GM18499 (cell line): ENCODE measurements at regions not wholly inside any gene's neighbourhood (a gene's known extent, or its start where the extent isn't known, plus 50 kb on each side); places are given as distances from the start of the nearest gene placed in this dataset.

Experiments used
- ATAC-seq: cut with Tn5 transposase; IDR thresholded peaks from one replicate; pipeline ENCODE4 v1.9.1; 2021; ENCODE audit warnings: moderate number of reproducible peaks; ENCODE audit not compliant: insufficient read depth, unreplicated experiment

DNA sequence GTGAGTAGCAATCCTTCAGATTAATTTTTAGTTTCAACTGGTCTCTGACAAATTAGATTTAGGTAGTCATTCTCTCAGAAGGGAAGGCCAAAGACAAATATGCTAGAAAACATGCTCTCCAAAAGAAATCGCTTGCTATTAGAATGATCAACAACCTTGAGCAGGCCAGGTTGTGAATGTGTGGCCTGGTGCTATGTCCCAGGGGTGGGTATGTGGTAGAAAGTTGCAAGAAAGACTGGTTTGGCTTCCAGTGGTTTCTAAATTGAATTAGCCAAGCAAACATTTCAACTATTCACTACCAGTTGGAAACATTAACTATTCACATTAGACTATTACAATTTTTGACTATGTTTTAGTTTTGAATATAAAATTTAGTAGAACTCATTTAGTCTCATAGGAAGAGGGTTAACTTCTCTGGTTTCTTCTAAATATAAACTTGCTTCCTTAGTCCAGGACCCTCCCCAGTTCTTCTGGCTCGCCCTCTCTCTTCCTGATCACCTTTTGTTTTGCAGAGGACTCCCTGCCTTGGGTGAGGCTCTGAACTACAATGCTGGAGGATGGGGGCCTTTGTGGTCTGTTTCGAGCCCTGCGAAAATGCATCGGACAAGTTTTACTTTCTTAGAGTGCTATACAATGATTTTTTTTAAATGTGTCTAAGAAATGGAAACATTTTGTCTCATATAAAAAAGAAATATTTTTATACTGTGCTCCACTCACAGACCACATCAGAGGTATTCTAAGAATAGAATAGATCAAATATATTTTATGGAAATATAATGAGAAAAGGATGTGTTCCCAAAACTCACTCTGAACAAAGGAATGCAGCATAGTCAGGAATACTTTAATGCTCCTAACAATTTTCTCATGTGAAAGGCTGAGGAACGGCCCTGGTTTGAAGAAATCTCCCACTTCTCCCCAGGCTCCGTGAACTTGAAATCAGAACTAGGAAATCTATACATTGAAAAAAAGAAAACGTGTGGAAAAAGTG lies 375.0 kb upstream of the ZEB2 start:
- no peak for ATAC-seq

DNA sequence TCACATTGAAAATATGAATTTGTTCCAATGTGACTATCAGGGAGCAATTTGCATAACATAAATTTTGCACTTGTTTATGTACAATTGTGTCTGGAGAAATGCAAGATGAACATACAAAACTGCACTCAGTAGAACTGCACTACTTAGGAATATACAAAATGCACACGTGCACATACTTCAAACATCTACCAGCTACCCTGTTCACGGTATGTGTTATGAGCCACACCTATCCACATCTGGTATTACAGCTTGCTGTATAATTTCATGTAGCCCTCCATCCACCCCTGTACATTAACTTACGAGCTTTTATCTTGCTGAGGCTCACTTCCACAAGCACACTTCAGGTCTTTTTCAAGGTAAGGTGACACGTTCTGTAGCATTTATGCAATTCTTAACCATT lies 373.5 kb upstream of the ZEB2 start:
- ATAC-seq = no peak

DNA sequence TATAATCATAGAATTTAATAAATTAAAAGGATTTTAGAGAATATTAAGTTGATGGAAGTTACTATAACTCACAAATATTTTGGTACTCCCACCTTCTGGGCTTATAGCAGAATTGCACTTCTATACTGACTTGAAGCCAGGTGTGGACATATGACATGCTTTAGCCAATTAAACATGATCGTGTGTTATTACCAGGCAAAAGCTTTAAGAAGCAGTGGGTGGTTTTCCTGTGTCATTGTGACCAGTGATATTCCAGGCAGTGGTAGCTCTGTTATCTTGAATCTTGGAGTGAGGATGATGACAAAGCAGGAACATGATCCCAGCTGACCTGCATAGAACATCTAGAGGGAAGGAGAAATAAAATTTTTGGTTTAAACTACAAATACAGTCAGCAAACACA lies 370.9 kb upstream of the ZEB2 start:
- no peak for ATAC-seq

DNA sequence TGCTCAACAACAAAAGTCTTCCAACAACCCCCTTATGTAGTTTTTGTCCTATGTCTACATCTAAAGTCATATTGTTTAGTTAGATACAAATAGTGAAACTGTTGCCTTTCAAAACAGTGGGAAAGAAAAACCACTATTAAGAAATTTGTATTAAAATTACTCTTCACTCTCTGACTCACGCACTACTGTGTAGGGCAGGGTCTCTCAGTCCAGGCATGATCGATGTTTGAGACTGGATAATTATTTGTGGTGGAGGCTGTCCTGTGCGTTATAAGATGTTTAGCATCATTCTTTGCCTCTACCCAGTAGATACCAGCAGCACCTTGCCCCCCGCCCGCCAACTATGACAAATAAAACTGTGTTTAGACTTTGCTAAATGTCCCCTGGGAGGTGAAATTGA lies 369.4 kb upstream of the ZEB2 start:
- ATAC-seq = no peak

DNA sequence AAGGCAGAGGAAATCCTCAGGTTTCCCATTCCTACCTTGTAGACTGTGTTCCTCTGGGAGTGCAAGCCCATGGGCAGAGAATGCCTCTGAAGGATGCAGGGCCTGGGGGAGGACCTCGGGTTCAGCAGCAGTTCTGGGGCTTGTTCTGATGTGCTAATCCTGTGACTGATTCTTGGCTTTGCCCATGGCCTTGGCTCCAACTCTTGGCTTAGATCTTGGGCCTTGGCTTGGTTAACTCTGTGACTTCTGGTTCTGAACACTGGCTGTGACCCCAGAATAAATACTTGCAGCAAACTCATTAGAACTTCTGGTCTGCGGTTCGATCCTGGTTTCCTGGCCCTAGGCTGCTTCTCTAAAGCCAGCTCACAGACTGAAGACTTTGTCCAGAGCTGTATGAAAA lies 366.9 kb upstream of the ZEB2 start:
- ATAC-seq = no peak

DNA sequence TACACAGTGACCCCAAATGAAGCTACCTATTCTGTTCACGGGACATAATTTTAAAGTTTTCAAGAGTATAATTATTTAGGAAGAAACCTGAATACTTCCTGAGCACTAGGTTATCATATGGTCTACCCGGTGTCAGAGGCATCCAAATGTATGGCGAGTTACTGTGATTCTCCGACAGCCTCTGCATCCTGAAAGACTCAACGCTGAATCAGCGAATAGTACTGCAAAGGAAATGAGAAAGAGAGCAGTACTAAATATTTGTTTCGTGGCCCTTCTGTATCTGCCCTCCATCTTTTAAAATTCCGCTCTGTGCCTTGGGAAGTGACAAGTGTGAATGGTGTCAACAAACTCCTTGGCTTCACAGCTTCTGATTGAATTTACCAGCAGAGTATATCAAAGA lies 358.0 kb upstream of the ZEB2 start:
- ATAC-seq = no peak

DNA sequence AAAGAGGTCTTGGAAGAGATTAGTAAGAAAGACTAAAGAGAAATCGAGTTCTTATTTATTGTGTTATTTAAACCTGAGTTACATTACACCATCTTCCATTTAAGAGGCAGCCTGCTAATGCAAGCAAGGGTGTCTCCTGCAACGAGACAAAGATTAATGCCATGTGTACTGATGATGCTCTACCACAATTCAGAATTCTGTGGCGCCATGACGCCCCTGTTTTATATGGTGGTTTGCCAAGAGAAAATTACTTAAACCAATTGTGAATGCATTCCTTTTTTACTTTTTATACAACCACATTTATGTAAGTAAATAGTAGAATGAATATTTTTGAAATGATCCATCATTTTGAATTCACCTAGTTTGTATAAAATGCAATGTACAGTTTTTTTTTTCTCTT lies 356.1 kb upstream of the ZEB2 start:
- no peak for ATAC-seq

DNA sequence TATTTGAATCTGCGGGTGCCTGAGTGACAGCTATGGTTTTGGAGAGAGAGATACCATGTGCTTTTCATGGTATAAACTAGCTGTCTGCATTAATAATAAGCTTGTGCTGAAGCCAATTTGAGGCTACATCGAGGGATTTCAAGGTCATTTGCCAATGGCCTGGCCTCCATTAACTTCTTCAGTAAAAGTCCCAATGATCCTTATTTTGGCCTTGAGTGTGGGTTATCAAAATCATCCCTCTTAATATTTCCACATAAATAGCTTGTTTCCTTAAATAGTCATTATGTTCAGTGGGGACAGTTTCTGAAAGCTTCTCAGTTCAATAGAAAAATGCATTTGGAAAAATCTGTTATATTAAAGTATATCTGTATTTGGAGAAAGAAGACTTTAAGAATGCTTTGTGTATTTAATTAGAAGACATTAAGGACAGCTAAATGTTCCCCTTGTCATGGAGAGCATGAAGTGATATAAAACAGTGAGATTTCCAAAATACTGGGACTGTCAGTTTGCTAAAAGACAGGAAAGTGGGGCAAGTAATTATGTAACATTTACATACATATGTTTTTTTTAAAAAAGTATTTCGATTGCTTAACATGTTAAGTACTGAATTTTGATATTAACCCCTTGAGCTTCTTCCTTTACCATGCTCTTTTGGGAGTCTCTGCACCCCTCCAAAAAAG lies 355.5 kb upstream of the ZEB2 start:
- no peak for ATAC-seq

DNA sequence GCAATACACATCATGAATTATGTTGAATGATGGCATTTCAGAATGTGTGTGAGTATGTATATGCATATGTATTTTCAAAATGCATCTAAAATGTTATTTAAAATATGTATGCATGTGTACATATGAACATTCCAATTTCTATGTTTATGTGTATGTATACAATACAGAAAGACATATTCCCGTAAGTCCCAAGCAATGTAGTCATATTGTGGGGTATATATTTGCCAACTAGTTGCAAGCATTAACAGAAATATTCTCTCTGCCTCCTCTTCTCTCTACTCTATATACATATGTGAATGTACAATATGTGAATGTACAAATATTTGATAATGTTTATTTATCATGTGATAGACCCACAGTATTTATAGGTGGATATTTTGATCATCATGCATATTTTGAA lies 345.8 kb upstream of the ZEB2 start:
- no peak for ATAC-seq

DNA sequence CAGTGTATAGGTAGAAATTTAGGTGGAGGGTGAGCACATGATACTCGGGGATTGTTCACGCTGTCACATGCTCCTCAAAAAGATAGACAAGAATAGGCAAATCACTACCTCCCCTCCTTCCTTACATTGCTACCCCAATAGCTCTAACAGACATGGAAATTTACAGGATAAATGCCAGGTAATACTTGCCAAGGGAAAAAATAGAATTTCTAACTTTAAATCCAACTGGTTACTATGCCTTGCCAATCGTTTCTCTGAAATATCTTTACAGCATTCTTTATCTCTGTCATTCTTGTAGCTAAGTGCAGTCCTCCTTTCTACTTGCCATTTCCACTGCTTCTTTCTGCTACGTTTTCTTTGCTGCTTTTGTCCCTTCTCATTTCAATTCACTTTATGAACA lies 339.8 kb upstream of the ZEB2 start:
- ATAC-seq = no peak

DNA sequence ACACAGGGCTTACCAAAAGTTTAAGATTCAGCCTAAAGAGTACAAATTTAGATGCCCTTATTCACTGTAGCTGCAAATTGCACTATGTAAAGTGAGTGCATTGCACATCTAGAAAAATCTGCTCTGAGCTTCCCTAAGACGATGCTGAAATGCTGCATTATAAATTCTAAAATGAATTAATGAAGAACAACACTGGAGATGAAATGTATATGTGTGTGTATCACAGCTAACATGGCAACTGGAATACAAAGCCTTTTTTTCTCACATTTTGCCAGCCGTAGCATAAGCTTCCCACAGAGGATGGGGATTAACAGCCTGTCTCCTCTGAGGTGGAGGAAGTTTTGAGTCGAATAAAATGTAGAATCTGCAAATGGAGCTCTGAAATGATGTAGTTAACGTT lies 338.3 kb upstream of the ZEB2 start:
- no peak for ATAC-seq

DNA sequence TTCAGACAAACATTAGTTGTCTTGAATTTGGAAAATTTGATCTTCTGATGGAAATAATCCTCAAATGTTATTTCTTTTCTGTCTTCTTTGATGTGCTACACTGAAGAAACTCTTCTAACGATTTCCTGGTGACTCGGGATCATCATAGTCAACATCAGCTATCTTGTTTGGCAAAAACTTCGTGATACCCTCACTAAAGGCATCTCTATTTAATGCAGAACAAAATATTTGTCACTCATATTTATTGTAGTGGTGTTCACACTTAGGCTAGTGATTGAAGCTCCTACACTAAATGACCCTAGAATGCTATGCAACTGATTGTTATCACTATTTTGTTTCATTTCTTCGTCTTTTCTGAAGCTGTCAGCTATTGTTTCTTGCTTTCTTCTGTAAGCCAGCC lies 334.7 kb upstream of the ZEB2 start:
- no peak for ATAC-seq

DNA sequence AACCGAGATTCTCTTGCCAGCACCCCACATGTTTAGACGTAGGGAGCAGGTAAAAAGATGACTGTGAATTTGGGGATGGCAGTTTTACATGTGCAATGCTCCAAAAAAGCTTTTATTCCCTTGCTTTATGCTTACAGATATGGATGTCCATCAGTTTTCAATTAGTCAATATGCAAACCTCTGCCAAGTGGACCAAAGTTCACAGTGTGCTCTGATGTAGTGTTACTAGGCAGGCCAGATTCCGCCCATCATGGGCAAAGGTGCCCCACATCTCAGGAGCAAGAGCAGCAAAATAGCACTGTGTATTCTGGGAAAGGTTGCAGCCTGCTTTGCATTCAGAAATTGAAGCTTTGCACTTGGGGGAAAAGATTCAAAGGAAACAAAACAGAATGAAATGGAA lies 329.7 kb upstream of the ZEB2 start:
- no peak for ATAC-seq

DNA sequence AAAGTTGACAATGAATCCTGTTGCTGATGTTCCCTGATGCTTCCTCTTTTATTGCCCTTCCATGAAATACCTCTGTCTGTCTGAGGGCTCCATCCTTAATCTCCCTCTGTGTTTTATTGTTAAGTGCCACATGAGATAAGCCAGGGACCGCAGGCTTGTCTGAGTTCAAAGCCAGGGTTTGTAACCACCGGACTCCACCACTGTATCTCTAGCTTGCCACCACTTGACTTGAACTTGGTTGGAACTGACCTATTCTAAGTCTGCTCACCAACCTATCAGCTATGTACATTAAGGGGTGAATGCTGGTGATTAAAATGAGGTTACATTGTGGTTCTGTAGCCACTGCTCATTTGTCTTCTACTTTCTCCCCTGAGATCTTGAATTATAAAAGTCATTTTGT lies 328.5 kb upstream of the ZEB2 start:
- ATAC-seq = no peak

DNA sequence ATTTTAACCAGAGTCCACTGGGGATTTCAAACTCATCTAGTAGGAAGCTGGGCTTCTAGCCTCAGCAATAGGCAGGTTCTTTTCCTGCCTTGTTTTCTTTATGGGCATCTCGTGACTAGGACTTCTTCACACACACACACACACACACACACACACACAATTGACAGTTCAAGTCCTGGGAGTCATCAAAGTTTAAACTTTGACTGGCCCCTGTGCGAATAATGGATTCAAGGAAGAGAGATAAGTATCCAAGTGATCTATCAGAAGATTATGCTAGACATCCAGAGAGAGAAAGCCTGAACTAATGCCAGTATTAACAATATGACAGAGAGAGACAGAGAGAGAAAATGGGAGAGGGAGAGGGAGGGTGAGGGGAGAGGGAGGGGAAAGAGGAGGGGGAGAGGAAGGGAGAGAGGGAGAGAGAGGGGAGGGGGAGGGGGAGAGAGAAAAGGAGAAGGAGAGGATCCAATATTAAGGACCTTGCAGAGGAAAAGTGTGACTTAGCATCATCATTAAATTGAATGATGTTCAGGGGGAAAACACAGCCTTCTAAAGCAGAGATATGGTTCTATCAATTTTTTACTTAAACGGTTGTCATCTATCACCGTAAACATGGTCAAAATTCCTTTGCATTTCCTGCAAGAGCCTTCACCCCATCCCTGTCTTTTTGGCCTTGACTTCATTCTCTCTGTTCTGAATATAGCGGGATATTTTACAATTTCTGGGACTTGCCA lies 327.6 kb upstream of the ZEB2 start:
- ATAC-seq = no peak

DNA sequence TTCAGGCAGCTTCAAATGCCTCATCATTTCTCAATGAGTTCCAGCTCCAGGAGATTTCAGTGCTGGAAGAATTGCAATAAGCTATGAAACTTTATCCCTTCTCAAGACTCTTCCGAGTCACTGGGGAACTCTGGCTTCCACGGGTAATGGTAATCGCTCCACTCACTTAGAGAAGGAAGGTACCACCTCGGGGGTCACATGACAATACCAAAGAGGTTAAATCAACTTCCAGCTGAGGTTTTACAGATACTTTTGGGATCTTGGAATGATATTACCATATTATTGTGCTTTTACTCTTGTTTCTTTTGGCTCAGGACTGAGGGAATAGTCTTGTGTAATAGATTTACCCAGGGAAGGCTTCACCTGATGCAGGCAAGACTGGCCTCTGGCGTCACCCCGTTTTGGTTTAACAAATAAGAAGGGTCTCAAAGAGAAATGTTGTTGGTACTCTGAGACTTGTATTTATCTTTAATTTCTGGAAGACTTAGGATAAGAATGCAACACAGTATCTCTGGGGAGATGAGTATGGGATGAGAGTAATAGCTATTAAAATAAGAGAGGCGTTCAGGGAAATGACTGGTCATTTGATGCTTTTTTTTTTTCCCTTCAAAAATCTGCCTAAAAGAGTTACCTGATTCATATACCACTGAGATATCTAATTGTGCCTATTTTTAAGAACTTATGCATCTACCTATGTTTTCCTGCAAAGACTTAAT lies 316.9 kb upstream of the ZEB2 start:
- no peak for ATAC-seq

DNA sequence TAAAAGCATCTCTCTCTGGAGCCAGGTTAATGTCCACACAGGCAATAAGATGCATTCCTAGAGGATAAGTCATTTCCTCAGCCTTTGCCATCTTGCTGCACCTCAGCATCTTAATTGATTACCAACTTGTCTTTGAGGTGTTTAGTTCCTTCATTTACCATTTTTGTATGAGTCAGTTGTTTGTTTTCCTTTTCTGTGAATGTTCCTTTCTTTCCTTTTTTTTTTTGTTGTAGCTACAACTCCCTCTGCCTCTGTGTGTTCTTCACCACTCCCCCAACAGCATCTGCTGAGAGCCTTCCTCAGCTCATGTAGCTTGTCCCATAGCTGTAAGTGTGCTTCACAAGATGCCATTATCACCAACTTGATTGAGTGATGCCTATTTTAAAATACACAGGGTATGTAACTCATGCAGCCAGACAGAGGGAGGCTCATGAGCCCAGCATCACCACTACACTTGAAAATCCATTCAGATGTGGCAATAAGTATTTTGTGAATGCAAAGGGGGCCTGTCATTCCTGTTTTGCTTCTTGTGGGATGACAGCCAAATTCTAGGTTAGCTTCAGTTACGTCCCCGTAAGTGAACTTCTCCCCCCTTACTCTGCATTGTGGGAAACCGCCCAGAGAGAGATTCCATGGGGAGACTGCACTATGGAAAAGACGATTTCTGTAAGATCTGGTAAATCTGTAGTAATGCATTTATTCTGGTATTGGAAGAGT lies 315.9 kb upstream of the ZEB2 start:
- no peak for ATAC-seq

DNA sequence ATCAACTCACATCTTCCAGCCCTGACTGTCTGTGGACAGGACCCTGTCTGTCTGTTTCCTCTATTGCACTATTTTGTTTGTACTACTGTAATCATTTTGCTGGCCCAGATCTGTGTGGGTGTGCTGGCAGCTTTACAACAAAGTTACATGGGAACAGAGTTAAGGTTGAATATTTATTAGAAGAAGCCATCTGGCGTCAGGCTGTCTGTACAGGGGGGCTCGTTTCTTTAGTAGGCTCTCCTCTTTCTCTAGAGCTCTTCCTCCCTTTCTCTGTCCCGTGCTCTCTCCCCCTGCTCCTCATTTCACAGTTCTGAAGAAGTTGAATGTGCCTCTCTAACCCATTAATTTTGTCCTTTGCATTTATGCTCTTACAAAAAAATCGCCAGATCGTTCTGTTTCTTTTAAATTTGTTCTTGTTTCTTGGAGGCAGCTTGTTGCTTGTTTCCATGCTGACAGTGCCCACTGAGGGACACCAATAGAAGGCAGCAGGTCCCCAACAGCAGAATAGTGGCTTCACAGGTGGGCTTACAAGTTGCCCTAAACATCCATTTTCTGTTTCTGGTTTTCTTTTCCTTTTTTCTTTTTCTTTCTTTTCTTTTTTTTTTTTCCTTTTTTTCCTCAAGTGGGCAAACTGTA lies 315.2 kb upstream of the ZEB2 start:
- ATAC-seq = no peak

DNA sequence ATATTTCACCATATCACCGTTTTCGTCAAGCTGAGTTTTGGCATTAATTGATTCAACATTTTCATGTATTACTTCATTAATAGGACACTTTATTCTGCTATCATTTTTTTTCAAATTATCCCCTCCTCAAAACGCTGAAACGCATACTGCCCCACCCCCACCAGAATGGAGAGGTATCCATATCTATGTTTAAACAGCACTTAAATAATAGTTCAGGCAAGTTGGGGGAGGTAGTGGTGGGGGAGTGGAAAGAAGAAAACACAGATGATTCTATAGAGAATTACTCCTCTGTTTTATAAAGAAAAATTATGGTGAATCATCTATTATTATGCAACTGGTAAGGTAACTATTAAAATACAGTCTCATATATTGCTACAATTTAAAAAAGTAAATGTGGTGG lies 314.4 kb upstream of the ZEB2 start:
- ATAC-seq = no peak
